ENCODE measurements at regions not wholly inside any gene's neighbourhood (a gene's known extent, or its start where the extent isn't known, plus 50 kb on each side); places are given as distances from the start of the nearest gene placed in this dataset.

GRCh38 chr16:79826732-79827475 lies 226.4 kb upstream of the MAF start:
- no peak for DNase-seq
- peak in 1 of 3 donors; percentile 9 for TF ChIP-seq POLR2AphosphoS5 (IDR thresholded peaks at IDR 0.05)
- no peak for TF ChIP-seq POLR2A (IDR thresholded peaks at IDR 0.05)
- TF ChIP-seq EP300 (IDR thresholded peaks at IDR 0.05) = no peak
- no peak for TF ChIP-seq CTCF (IDR thresholded peaks at IDR 0.05)
- no peak overlapping the region for H3K4me3 ChIP-seq
- H3K9me3 ChIP-seq = no peaks in the 10 kb centered on the region
- H3K36me3 ChIP-seq = no peaks in the 10 kb centered on the region
- H3K27me3 ChIP-seq = no peaks in the 10 kb centered on the region
- intact Hi-C loops (cut with DNase I; ENCODE audit: low total_unique reads) = no loop called here
- H3K27ac ChIP-seq = no peak overlapping the region
- no peaks in the 10 kb centered on the region for H3K4me1 ChIP-seq
- 65 to 84% (median 78%) methylated on average over 7 of the region's 7 CpGs for WGBS, 5 donors

- 74 to 95% (median 93%) methylated on average over 1 of the region's 1 CpG for WGBS, 5 donors
- DNase-seq = no peak
- Histone ChIP-seq H3K4me1 (no peaks in the 10 kb centered on the region), H3K4me3 (no peak overlapping the region), H3K27me3 (no peaks in the 10 kb centered on the region), H3K27ac (no peak overlapping the region), H3K36me3 (no peaks in the 10 kb centered on the region), H3K9me3 (no peaks in the 10 kb centered on the region)
- intact Hi-C loops (cut with DNase I; ENCODE audit: low total_unique reads) = no loop called here
- TF ChIP-seq CTCF (IDR thresholded peaks at IDR 0.05) = no peak
- TF ChIP-seq POLR2AphosphoS5 (IDR thresholded peaks at IDR 0.05) = no peak
- TF ChIP-seq EP300 (IDR thresholded peaks at IDR 0.05) = no peak
- no peak for TF ChIP-seq POLR2A (IDR thresholded peaks at IDR 0.05)
Observed at GRCh38 chr16:79825002-79825401, 224.5 kb upstream of the MAF start.

GRCh38 chr16:79823639-79824038 lies 223.1 kb upstream of the MAF start:
- TF ChIP-seq EP300 (IDR thresholded peaks at IDR 0.05) (no peak), POLR2A (IDR thresholded peaks at IDR 0.05) (no peak), CTCF (IDR thresholded peaks at IDR 0.05) (no peak), POLR2AphosphoS5 (IDR thresholded peaks at IDR 0.05) (no peak)
- Histone ChIP-seq H3K27ac (no peak overlapping the region), H3K36me3 (no peaks in the 10 kb centered on the region), H3K9me3 (no peaks in the 10 kb centered on the region), H3K27me3 (no peaks in the 10 kb centered on the region), H3K4me3 (no peak overlapping the region), H3K4me1 (no peaks in the 10 kb centered on the region)
- DNase-seq = no peak
- intact Hi-C loops (cut with DNase I; ENCODE audit: low total_unique reads) = no loop called here
- WGBS, 5 donors = 57 to 67% (median 65%) methylated on average over 2 of the region's 2 CpGs

GRCh38 chr16:79821911-79822310 lies 221.4 kb upstream of the MAF start:
- H3K27me3 ChIP-seq = no peaks in the 10 kb centered on the region
- H3K36me3 ChIP-seq = no peaks in the 10 kb centered on the region
- DNase-seq = peak in 1 of 2 donors; percentile 53
- no peak for TF ChIP-seq CTCF (IDR thresholded peaks at IDR 0.05)
- no peak for TF ChIP-seq POLR2AphosphoS5 (IDR thresholded peaks at IDR 0.05)
- no peak for TF ChIP-seq POLR2A (IDR thresholded peaks at IDR 0.05)
- no peak for TF ChIP-seq EP300 (IDR thresholded peaks at IDR 0.05)
- H3K4me1 ChIP-seq = no peaks in the 10 kb centered on the region
- no peak overlapping the region for H3K4me3 ChIP-seq
- no peaks in the 10 kb centered on the region for H3K9me3 ChIP-seq
- 52 to 88% (median 79%) methylated on average over 3 of the region's 3 CpGs for WGBS, 5 donors
- no peak overlapping the region for H3K27ac ChIP-seq
- intact Hi-C loops (cut with DNase I; ENCODE audit: low total_unique reads) = no loop called here
